DOHH2 (cell line): ENCODE measurements at regions not wholly inside any gene's neighbourhood (a gene's known extent, or its start where the extent isn't known, plus 50 kb on each side); places are given as distances from the start of the nearest gene placed in this dataset.

Experiments used
- H3F3A ChIP-seq: fragments of 200-600 bp; sonication (generic), shearing (Covaris generic); 2 replicates; pipeline ENCODE4 v1.6.0; 2016; ENCODE audit warnings: antibody characterized with exemption, mild to moderate bottlenecking; ENCODE audit not compliant: control insufficient read depth, insufficient read depth
- H3K27ac ChIP-seq: fragments of 200-600 bp; sonication (generic); 2 replicates; pipeline ENCODE4 v1.5.1; 2014; ENCODE audit warnings: low read depth, mild to moderate bottlenecking, low read length, moderate library complexity
- H3K27me3 ChIP-seq: fragments of 200-600 bp; sonication (generic); 2 replicates; pipeline ENCODE4 v1.6.1; 2014; ENCODE audit warnings: mild to moderate bottlenecking, low read length, mixed read lengths; ENCODE audit not compliant: control insufficient read depth
- H3K36me3 ChIP-seq: fragments of 200-600 bp; sonication (generic); 2 replicates; pipeline ENCODE4 v1.6.1; 2014; ENCODE audit warnings: mild to moderate bottlenecking, low read length, moderate library complexity, mixed read lengths; ENCODE audit not compliant: control insufficient read depth
- H3K4me1 ChIP-seq: fragments of 200-600 bp; sonication (generic); 2 replicates; pipeline ENCODE4 v1.6.1; 2014; ENCODE audit warnings: mild to moderate bottlenecking, low read length, mixed read lengths; ENCODE audit not compliant: control insufficient read depth
- H3K4me2 ChIP-seq: fragments of 200-600 bp; sonication (generic); 2 replicates; pipeline ENCODE4 v1.6.0; 2014; ENCODE audit warnings: mild to moderate bottlenecking, low read length, moderate library complexity
- H3K4me3 ChIP-seq: fragments of 200-600 bp; sonication (generic); 2 replicates; pipeline ENCODE4 v1.5.1; 2014; ENCODE audit warnings: mild to moderate bottlenecking, low read length, mixed read lengths
- H3K79me2 ChIP-seq: fragments of 200-600 bp; sonication (generic); 2 replicates; pipeline ENCODE4 v1.6.1; 2014; ENCODE audit warnings: mild to moderate bottlenecking, low read length, mixed read lengths; ENCODE audit not compliant: control insufficient read depth
- H3K9me2 ChIP-seq: fragments of 200-600 bp; sonication (generic); replicated peaks from 2 replicates; pipeline ENCODE4 v1.6.1; 2014; ENCODE audit warnings: mild to moderate bottlenecking, low read length, mixed read lengths; ENCODE audit not compliant: control insufficient read depth
- H3K9me3 ChIP-seq: fragments of 200-600 bp; sonication (generic); 2 replicates; pipeline ENCODE4 v1.6.1; 2014; ENCODE audit warnings: antibody characterized with exemption, low read length, mixed read lengths; ENCODE audit not compliant: control insufficient read depth, insufficient read depth
- H4K20me1 ChIP-seq: fragments of 200-600 bp; sonication (generic); 2 replicates; pipeline ENCODE4 v1.6.0; 2014; ENCODE audit warnings: low read depth, mild to moderate bottlenecking, antibody characterized with exemption, low read length, moderate library complexity; ENCODE audit not compliant: control insufficient read depth, insufficient read depth
- EZH2phosphoT487 ChIP-seq: fragments of 200-600 bp; sonication (generic); IDR thresholded peaks from 2 replicates; pipeline ENCODE4 v1.6.1; 2017; ENCODE audit warnings: borderline replicate concordance, mild to moderate bottlenecking, antibody characterized with exemption, low read length, moderate library complexity, mixed read lengths
- TF ChIP-seq, protein P1 (sequence below): fragments of 200-600 bp; sonication (generic); IDR thresholded peaks from one replicate; pipeline ENCODE4 v1.5.1; 2014; ENCODE audit warnings: antibody characterized with exemption, mild to moderate bottlenecking, low read depth, low read length; ENCODE audit not compliant: poor library complexity, severe bottlenecking

DNA sequence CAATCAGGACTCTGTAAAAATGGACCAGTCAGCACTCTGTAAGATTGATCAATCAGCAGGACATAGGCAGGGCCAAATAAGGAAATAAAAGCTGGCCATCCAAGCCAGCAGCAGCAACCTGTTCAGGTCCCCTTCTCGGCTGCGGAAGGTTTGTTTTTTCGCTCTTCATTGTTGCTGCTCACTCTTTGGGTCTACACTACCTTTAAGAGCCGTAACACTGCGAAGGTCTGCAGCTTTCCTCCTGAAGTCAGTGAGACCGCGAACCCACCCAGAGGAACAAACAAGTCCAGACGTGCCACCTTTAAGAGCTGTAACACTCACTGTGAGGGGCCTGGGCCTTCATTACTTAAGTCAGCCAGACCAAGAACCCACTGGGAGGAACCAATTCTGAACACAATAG is 223.2 kb upstream of the EXOC2 start:
- no peaks in the 10 kb centered on the region for H3K4me1 ChIP-seq
- H3F3A ChIP-seq: no peaks in the 10 kb centered on the region
- no peaks in the 10 kb centered on the region for H3K9me2 ChIP-seq
- H3K27ac ChIP-seq: no peak overlapping the region
- no peaks in the 10 kb centered on the region for H3K27me3 ChIP-seq
- H3K4me3 ChIP-seq: no peak overlapping the region
- H3K36me3 ChIP-seq: no peaks in the 10 kb centered on the region
- TF ChIP-seq, protein P1, sequence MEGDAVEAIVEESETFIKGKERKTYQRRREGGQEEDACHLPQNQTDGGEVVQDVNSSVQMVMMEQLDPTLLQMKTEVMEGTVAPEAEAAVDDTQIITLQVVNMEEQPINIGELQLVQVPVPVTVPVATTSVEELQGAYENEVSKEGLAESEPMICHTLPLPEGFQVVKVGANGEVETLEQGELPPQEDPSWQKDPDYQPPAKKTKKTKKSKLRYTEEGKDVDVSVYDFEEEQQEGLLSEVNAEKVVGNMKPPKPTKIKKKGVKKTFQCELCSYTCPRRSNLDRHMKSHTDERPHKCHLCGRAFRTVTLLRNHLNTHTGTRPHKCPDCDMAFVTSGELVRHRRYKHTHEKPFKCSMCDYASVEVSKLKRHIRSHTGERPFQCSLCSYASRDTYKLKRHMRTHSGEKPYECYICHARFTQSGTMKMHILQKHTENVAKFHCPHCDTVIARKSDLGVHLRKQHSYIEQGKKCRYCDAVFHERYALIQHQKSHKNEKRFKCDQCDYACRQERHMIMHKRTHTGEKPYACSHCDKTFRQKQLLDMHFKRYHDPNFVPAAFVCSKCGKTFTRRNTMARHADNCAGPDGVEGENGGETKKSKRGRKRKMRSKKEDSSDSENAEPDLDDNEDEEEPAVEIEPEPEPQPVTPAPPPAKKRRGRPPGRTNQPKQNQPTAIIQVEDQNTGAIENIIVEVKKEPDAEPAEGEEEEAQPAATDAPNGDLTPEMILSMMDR: no peak
- TF ChIP-seq EZH2phosphoT487: no peak
- H3K9me3 ChIP-seq: peaks cover 4% of the 10 kb centered on the region; the same call in 1 of the 2 replicates
- H4K20me1 ChIP-seq: no peaks in the 10 kb centered on the region
- H3K4me2 ChIP-seq: no peak overlapping the region
- H3K79me2 ChIP-seq: no peaks in the 10 kb centered on the region

DNA sequence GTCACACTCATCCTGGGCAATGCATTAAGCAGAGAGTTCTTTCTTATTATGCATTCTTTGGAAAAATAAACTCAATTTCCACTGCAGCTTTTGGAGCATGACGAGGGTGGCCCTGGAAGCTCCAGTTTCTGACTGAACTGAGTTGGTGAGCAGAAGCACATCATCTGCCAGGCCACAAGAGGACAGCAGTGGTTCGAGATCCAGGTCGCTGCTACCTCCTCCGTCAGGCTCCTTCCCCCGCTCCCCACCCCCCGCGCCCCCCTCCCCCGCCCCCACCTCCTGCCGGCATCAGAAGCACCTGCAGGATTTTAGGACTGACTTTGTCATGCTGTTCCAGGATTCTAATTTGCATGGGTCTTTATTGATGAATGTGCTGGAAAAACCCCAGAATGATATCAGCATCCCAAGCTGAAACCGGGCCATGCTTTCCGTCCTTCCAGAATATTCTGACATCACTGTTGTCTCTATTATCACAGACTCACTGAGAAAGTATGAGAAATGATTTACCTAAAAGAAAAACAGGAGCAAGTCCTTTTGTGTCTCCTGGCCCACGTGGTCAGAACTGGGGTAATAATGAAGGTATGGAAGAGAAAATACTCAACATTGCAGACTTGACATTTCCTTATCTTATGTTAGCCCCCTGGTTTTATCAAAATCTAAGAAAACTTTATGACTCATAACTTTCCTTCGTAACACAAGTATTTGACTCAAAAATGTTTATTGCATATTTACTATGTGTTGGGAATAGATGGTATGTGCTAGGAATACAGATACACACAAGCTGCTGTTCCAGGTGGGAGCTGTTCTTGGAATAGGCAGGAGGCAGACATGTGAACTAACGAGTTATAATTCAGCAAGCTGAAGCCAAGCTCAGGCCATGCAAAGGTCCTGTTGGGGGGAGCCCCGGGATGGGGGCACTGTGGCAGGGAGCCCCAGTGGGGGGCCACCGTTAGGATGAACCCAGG is 220.2 kb upstream of the EXOC2 start:
- no peaks in the 10 kb centered on the region for H3K4me1 ChIP-seq
- no peak overlapping the region for H3K4me3 ChIP-seq
- H3K9me2 ChIP-seq: no peaks in the 10 kb centered on the region
- TF ChIP-seq, protein P1: no peak
- no peak for TF ChIP-seq EZH2phosphoT487
- H3K79me2 ChIP-seq: no peaks in the 10 kb centered on the region
- no peak overlapping the region for H3K27ac ChIP-seq
- H3K9me3 ChIP-seq: no peaks in the 10 kb centered on the region
- H4K20me1 ChIP-seq: no peaks in the 10 kb centered on the region
- no peaks in the 10 kb centered on the region for H3K36me3 ChIP-seq
- no peaks in the 10 kb centered on the region for H3F3A ChIP-seq
- no peak overlapping the region for H3K4me2 ChIP-seq
- H3K27me3 ChIP-seq: no peaks in the 10 kb centered on the region

DNA sequence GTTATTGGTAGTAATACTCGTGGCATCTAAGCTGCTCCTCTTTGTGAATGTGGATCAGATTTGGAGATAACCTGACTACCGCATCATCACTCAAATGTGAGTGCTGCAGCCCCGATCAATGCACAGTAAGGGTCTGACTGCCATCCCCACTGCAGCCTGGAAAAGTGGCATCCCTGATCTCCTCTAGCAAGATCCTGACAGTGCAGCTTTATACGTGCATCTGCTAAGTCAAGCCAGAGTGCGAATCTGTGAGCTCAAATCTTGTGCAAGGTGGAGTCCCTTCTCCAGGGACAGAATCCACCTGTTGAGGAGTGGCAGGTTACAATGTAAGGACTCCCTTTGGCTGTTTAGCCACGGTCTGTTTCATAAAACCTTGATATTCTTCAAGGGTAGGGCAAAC is 215.0 kb upstream of the EXOC2 start:
- H3K4me1 ChIP-seq: no peaks in the 10 kb centered on the region
- H3K27ac ChIP-seq: no peak overlapping the region
- no peaks in the 10 kb centered on the region for H3K79me2 ChIP-seq
- H3K9me2 ChIP-seq: no peaks in the 10 kb centered on the region
- H3K4me2 ChIP-seq: no peak overlapping the region
- H3K27me3 ChIP-seq: no peaks in the 10 kb centered on the region
- no peak overlapping the region for H3K4me3 ChIP-seq
- TF ChIP-seq, protein P1: no peak
- no peak for TF ChIP-seq EZH2phosphoT487
- no peaks in the 10 kb centered on the region for H3K36me3 ChIP-seq
- H3F3A ChIP-seq: no peaks in the 10 kb centered on the region
- no peaks in the 10 kb centered on the region for H3K9me3 ChIP-seq
- H4K20me1 ChIP-seq: no peaks in the 10 kb centered on the region
